Neutrophil (primary cell): ENCODE measurements at regions not wholly inside any gene's neighbourhood (a gene's known extent, or its start where the extent isn't known, plus 50 kb on each side); places are given as distances from the start of the nearest gene placed in this dataset.

Experiments used
- H3K27ac ChIP-seq: fragments of 200-600 bp; sonication (generic); 2 replicates; pipeline ENCODE4 v1.5.1; 2016; ENCODE audit warnings: mild to moderate bottlenecking, moderate library complexity
- H3K27me3 ChIP-seq: fragments of 200-600 bp; sonication (generic); 2 replicates; pipeline ENCODE4 v1.6.0; 2016; ENCODE audit warnings: mild to moderate bottlenecking
- H3K36me3 ChIP-seq: fragments of 200-600 bp; sonication (generic); 2 replicates; pipeline ENCODE4 v1.5.1; 2017
- H3K4me1 ChIP-seq, 2 experiments: fragments of 200-600 bp in 1 of 2; sonication (generic) in 1 of 2; 1 replicate in 1 of 2; 2 replicates in 1 of 2; pipeline versions ENCODE4 v1.5.1 to v1.6.1; 2013 to 2016; ENCODE audit warnings: low read depth in 1 of 2, low read length in 1 of 2, mild to moderate bottlenecking in 1 of 2, moderate library complexity in 1 of 2; ENCODE audit not compliant: control insufficient read depth in 1 of 2, insufficient read depth in 1 of 2
- H3K4me3 ChIP-seq, 2 experiments: fragments of 200-600 bp in 1 of 2; sonication (generic) in 1 of 2; 1 replicate in 1 of 2; 2 replicates in 1 of 2; pipeline ENCODE4 v1.5.1; 2013 to 2016; ENCODE audit warnings: low read depth in 1 of 2, low read length in 1 of 2, mild to moderate bottlenecking in 1 of 2, moderate library complexity in 1 of 2
- H3K9me3 ChIP-seq: fragments of 200-600 bp; sonication (generic); 2 replicates; pipeline ENCODE4 v1.5.1; 2016
- CTCF ChIP-seq: fragments of 200-600 bp; sonication (generic); IDR thresholded peaks from 2 replicates; pipeline ENCODE4 v1.5.1; 2016; ENCODE audit warnings: antibody characterized with exemption

- no peak overlapping the region for H3K27ac ChIP-seq
- no peaks in the 10 kb centered on the region for H3K36me3 ChIP-seq
- no peaks in the 10 kb centered on the region for H3K9me3 ChIP-seq
- peaks cover 0 to 3% of the 10 kb centered on the region in 2 experiments for H3K4me1 ChIP-seq
- no peaks in the 10 kb centered on the region for H3K27me3 ChIP-seq
- no peak overlapping the region for H3K4me3 ChIP-seq
- TF ChIP-seq CTCF: no peak
These were observed 617.5 kb upstream of the CPEB2 start for GRCh38 chr4:14384824-14385223.

GRCh38 chr4:14386196-14386595 lies 616.1 kb upstream of the CPEB2 start:
- no peaks in the 10 kb centered on the region for H3K27me3 ChIP-seq
- no peak overlapping the region for H3K27ac ChIP-seq
- no peaks in the 10 kb centered on the region for H3K36me3 ChIP-seq
- no peak overlapping the region for H3K4me3 ChIP-seq
- TF ChIP-seq CTCF: no peak
- no peaks in the 10 kb centered on the region for H3K9me3 ChIP-seq
- peaks cover 0 to 3% of the 10 kb centered on the region in 2 experiments for H3K4me1 ChIP-seq

GRCh38 chr4:14387647-14388046 lies 614.6 kb upstream of the CPEB2 start:
- peaks cover 0 to 3% of the 10 kb centered on the region in 2 experiments for H3K4me1 ChIP-seq
- TF ChIP-seq CTCF: no peak
- H3K4me3 ChIP-seq: no peak overlapping the region
- no peaks in the 10 kb centered on the region for H3K9me3 ChIP-seq
- H3K27me3 ChIP-seq: no peaks in the 10 kb centered on the region
- no peak overlapping the region for H3K27ac ChIP-seq
- H3K36me3 ChIP-seq: no peaks in the 10 kb centered on the region

- no peaks in the 10 kb centered on the region for H3K27me3 ChIP-seq
- H3K4me1 ChIP-seq: no peaks in the 10 kb centered on the region
- H3K36me3 ChIP-seq: no peaks in the 10 kb centered on the region
- H3K9me3 ChIP-seq: no peaks in the 10 kb centered on the region
- no peak for TF ChIP-seq CTCF
- no peak overlapping the region for H3K4me3 ChIP-seq
- no peak overlapping the region for H3K27ac ChIP-seq
These were observed 609.9 kb upstream of the CPEB2 start for GRCh38 chr4:14392378-14392777.

- Histone ChIP-seq H3K4me1 (no peaks in the 10 kb centered on the region), H3K27me3 (no peaks in the 10 kb centered on the region), H3K4me3 (no peak overlapping the region), H3K36me3 (no peaks in the 10 kb centered on the region), H3K27ac (no peak overlapping the region), H3K9me3 (no peaks in the 10 kb centered on the region)
- no peak for TF ChIP-seq CTCF
These were observed 606.1 kb upstream of the CPEB2 start for GRCh38 chr4:14396183-14396582.

GRCh38 chr4:14399848-14400247 lies 602.4 kb upstream of the CPEB2 start:
- Histone ChIP-seq H3K36me3 (no peaks in the 10 kb centered on the region), H3K9me3 (no peaks in the 10 kb centered on the region), H3K27ac (no peak overlapping the region), H3K27me3 (no peaks in the 10 kb centered on the region), H3K4me3 (no peak overlapping the region), H3K4me1 (no peaks in the 10 kb centered on the region)
- no peak for TF ChIP-seq CTCF
